ENCODE measurements at regions not wholly inside any gene's neighbourhood (a gene's known extent, or its start where the extent isn't known, plus 50 kb on each side); places are given as distances from the start of the nearest gene placed in this dataset.

DNA sequence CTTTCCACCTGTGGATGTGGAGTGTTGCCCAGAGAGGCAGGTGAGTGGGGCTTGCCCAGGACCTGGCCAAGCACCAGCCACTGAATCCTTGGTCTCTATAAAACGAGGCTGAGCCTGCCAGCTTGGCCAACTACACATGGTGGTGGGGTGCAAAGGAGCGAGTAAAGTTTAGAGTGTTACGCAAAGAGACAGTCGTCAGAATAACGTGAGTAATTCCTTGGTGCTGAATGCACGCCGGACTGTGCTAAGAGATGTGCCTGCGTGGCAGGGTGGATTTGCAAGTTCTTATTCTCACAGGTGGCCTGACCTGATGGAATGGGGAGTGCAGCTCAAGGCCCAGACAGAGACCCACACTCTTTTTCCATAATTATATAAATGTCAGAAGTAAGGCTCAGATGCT is 88.6 kb upstream of the B3GAT1 start:
- TF ChIP-seq, protein P1, sequence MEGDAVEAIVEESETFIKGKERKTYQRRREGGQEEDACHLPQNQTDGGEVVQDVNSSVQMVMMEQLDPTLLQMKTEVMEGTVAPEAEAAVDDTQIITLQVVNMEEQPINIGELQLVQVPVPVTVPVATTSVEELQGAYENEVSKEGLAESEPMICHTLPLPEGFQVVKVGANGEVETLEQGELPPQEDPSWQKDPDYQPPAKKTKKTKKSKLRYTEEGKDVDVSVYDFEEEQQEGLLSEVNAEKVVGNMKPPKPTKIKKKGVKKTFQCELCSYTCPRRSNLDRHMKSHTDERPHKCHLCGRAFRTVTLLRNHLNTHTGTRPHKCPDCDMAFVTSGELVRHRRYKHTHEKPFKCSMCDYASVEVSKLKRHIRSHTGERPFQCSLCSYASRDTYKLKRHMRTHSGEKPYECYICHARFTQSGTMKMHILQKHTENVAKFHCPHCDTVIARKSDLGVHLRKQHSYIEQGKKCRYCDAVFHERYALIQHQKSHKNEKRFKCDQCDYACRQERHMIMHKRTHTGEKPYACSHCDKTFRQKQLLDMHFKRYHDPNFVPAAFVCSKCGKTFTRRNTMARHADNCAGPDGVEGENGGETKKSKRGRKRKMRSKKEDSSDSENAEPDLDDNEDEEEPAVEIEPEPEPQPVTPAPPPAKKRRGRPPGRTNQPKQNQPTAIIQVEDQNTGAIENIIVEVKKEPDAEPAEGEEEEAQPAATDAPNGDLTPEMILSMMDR (IDR thresholded peaks at IDR 0.05), result no peak
- TF ChIP-seq, protein P2, sequence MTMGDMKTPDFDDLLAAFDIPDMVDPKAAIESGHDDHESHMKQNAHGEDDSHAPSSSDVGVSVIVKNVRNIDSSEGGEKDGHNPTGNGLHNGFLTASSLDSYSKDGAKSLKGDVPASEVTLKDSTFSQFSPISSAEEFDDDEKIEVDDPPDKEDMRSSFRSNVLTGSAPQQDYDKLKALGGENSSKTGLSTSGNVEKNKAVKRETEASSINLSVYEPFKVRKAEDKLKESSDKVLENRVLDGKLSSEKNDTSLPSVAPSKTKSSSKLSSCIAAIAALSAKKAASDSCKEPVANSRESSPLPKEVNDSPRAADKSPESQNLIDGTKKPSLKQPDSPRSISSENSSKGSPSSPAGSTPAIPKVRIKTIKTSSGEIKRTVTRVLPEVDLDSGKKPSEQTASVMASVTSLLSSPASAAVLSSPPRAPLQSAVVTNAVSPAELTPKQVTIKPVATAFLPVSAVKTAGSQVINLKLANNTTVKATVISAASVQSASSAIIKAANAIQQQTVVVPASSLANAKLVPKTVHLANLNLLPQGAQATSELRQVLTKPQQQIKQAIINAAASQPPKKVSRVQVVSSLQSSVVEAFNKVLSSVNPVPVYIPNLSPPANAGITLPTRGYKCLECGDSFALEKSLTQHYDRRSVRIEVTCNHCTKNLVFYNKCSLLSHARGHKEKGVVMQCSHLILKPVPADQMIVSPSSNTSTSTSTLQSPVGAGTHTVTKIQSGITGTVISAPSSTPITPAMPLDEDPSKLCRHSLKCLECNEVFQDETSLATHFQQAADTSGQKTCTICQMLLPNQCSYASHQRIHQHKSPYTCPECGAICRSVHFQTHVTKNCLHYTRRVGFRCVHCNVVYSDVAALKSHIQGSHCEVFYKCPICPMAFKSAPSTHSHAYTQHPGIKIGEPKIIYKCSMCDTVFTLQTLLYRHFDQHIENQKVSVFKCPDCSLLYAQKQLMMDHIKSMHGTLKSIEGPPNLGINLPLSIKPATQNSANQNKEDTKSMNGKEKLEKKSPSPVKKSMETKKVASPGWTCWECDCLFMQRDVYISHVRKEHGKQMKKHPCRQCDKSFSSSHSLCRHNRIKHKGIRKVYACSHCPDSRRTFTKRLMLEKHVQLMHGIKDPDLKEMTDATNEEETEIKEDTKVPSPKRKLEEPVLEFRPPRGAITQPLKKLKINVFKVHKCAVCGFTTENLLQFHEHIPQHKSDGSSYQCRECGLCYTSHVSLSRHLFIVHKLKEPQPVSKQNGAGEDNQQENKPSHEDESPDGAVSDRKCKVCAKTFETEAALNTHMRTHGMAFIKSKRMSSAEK (CRISPR knock-in tag; IDR thresholded peaks at IDR 0.05; ENCODE audit: borderline replicate concordance), result no peak
- TF ChIP-seq, protein P3, sequence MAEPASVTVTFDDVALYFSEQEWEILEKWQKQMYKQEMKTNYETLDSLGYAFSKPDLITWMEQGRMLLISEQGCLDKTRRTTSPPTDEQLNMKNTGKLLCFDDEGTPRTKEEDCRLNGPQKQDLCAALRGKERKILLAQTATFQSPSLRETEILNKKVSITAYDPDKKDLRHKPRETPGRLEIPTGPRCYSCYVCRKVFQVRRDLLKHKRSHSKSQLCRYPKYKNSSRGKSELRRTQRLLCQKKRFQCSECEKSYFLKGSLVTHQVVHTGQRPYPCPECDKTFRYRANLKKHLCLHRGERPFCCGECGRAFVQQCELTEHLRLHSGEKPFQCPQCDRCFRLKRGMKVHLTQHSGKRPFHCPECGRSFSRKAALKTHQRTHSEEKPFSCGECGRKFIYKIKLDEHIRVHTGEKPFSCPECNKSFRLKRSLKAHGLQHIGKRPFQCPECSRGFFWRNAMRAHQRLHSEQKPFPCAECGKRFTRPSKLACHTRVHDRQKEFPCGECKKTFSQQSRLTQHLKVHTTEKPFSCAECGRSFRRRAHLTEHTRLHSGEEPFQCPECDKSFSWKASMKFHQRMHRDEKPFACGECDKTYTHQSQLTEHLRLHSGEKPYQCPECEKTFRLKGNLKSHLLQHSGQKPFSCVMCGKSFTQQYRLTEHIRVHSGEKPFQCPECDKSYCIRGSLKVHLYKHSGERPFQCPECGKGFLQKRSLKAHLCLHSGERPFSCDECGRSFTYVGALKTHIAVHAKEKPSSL (CRISPR knock-in tag; conservative IDR thresholded peaks at IDR 0.05), result no peak
- TF ChIP-seq, protein P4, sequence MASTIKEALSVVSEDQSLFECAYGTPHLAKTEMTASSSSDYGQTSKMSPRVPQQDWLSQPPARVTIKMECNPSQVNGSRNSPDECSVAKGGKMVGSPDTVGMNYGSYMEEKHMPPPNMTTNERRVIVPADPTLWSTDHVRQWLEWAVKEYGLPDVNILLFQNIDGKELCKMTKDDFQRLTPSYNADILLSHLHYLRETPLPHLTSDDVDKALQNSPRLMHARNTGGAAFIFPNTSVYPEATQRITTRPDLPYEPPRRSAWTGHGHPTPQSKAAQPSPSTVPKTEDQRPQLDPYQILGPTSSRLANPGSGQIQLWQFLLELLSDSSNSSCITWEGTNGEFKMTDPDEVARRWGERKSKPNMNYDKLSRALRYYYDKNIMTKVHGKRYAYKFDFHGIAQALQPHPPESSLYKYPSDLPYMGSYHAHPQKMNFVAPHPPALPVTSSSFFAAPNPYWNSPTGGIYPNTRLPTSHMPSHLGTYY (CRISPR knock-in tag; IDR thresholded peaks at IDR 0.05), result no peak

Data from WTC11 (cell line).